ENCODE measurements at regions not wholly inside any gene's neighbourhood (a gene's known extent, or its start where the extent isn't known, plus 50 kb on each side); places are given as distances from the start of the nearest gene placed in this dataset.

- TF ChIP-seq POLR2A (IDR thresholded peaks at IDR 0.05) (no peak), CTCF (IDR thresholded peaks at IDR 0.05) (no peak)
Measured at GRCh38 chr2:133667085-133667484, 98.8 kb upstream of the NCKAP5 start.
